HG03565 (cell line): ENCODE measurements at regions not wholly inside any gene's neighbourhood (a gene's known extent, or its start where the extent isn't known, plus 50 kb on each side); places are given as distances from the start of the nearest gene placed in this dataset.
A peak's percentile ranks its signal among the peaks of the same experiment; 100 is the strongest.
"Not testable (repeated sequence)": the region's sequence is repeated elsewhere in the genome, so short reads cannot be mapped to it uniquely, and the experiment has no call there.

Source experiments
- ATAC-seq: cut with Tn5 transposase; IDR thresholded peaks from one replicate; pipeline ENCODE4 v1.9.1; 2021; ENCODE audit warnings: mild to moderate bottlenecking, moderate library complexity; ENCODE audit not compliant: unreplicated experiment

DNA sequence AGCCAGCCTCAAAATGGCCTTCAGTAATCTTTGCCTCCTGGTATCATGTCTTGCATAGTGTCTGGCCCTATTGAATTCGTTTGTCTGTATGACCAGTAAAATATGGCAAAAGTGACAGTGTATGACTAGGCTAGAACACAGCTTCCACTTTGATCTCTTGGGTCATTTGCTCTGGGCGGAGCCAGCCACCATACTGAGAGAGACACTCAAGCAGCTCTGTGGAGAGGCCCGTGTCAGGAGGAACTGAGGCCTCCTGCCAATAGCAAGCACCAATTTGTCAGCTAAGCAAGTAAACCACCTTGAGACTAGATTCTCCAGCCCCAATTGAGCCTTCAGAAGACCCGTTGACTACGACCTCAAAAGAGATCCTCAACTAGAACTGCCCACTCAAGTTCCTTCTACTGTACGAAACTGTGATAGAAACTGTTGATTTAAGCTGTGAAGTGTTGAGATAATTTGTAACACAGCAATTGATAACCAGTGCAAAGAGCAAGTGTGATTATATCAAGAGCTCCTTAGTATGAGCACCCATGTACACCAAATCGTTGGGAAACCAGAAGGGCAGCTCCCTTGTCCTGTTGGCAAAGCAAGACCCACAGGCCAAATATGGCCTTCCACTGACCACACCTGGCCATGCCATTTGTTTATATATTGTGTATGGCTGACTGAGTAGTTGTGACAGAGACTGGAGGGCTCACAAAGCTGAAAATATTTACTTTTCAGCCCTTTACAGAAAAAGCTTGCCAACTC, 52.7 kb upstream of the SERBP1 start:
- ATAC-seq, result no peak

- ATAC-seq, result no peak
Observed at GRCh38 chr1:67484492-67484891, 54.3 kb upstream of the SERBP1 start.

GRCh38 chr1:67485046-67485811, 55.0 kb upstream of the SERBP1 start:
- no peak for ATAC-seq

GRCh38 chr1:67489643-67490042, 59.4 kb upstream of the SERBP1 start:
- no peak for ATAC-seq

- no peak for ATAC-seq
Observed at GRCh38 chr1:67491280-67491679, 61.1 kb upstream of the SERBP1 start.

DNA sequence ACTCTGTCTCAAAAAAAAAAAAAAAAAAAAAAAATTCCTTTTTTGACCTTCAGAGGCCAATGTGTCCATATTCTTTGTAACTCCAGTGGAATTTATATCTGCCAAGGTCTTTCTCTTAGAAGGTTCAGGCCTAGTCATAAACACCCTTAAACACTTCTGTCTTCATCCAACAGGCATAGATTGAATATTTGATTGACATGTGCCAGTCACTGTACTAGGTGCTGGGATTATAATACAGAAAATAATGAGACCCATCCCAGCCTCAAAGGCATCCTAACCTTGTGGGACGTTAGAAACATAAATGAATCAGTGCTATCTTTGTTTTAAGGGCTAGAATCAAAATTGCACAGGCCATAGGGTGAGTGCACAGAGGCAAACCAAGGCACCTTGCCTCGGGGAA, 62.9 kb upstream of the SERBP1 start:
- no peak for ATAC-seq

DNA sequence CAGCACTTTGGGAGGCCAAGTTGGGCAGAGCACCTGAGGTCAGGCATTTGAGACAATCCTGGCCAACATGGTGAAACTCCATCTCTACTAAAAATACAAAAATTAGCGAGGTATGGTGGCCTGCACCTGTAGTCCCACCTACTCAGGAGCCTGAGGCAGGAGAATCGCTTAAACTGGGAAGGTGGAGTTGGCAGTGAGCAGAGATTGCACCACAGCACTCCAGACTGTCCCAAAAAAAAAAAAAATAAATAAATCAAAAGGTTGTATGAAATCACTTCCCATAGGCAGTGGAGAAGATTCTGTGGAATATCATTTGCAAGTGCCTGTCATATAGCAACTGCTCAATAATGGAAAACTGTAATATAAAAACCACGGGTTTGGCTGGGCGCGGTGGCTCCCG, 65.1 kb upstream of the SERBP1 start:
- ATAC-seq, result no peak

DNA sequence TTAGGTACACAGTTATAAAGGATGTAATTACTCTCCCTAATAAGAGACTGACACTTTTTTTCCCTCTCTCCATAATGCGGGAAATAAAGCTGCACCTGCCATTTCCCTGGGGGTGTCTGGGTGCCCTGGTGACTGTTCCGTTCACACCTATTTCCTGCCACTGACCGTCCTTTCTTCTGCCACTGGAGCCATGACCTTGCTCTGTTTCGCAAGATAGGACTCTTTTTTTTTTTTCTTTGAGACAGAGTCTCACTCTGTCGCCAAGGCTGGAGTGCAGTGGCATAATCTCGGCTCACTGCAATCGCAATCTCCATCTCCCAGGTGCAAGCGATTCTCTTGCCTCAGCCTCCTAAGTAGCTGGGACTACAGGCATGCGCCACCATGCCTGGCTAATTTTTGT, 66.1 kb upstream of the SERBP1 start:
- ATAC-seq, result no peak

DNA sequence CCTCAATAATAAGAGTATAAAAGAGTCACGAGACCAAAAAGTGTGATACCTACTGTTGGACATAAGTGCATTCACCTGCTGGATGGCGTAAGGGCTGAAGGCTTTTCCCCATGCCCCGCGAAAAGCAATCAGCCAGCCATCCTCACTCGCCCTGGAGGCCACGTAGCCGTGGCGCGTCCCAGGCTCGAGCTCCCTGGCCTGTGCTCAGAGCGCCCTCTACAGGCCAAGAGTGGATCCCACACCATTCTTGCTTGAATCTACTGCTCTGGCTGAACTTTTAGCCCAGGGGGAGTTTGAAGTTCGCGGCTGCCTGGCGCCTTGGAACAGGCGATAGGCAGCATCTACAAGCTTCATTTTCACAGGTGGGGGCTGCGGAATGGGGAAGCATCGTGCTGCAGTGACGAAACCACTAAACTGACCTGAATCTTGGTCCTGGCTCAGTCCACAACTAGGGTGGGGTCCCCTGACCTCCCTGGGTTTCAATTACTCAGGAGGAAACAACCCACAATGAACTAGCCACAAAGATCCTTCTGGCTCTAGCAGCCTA, 70.3 kb upstream of the SERBP1 start:
- ATAC-seq, result peak; percentile 98

GRCh38 chr1:67503974-67504373, 73.8 kb upstream of the SERBP1 start:
- ATAC-seq, result no peak

- ATAC-seq, result not testable (repeated sequence)
Observed at GRCh38 chr1:67513392-67514294, 83.4 kb upstream of the SERBP1 start.

DNA sequence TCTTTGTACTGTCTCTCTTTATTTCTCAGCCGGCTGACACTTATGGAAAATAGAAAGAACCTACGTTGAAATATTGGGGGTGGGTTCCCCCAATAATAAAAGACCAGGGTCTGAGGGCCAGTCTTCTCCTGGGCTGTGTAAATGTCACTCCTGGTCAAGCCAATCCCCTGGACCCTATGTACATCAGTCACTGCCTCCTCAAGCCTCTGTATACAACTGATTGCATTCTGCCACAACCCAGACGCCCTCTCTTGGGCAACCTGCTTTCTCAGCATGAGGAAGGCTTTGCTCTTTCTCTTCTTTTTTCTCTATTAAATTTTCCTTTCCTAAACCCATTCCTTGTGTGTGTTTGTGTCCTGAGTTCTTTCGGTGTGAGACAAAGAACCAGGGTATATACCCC, 84.1 kb upstream of the SERBP1 start:
- no peak for ATAC-seq

DNA sequence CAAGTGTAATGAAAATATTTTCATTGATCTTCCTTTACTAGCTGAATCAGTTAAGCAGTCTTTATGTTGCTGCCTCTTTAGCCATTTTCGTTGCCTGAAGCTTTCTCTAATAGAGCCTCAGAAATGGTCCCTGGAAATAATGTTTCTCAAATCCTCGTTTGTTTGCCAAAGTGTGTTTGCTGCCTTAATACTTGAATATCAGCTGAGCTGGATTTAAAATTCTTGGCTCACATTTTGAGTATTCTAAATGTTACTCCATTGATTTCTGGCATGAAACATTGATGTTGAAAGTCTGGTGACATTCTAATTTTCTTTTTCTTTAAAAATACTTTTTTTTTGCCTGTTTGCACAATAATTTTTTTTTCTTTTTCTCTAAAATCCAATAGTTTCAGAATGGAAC, 84.6 kb upstream of the SERBP1 start:
- no peak for ATAC-seq

DNA sequence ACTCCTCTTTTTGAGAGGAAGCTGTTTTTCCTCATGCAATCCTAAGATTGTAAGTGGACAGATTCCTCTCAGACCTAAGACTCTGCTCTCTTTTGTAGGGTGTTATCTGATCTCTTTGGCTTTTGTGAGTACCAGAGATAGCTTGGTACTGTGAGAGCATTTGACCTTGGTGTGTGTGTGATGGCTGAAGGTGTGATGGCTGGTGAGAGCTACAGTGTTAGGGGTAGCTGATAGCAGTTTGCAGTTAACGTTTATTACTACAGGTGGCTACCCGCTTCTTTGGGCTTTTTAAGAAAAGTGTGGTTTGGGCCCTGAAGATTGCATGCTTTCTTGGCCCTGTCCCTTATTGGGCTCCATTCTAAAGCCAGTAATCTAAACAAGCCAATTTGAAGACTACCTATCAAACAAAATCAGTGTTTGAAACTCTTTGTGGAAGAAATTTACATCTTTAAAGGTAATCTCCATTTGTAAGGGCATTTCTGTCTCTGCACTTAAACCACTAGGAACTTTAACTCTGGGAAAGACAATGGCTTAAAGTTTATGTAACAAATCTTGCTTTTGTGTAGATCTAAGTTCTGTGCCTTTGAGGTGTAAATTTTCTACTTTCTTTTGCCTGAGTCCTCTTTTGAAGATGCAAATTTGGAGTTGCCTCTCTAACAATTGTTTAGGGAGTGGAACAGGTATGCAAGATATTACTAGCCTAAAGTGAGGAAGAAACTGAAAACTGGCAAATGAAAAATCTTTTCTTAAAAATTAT, 85.3 kb upstream of the SERBP1 start:
- no peak for ATAC-seq

DNA sequence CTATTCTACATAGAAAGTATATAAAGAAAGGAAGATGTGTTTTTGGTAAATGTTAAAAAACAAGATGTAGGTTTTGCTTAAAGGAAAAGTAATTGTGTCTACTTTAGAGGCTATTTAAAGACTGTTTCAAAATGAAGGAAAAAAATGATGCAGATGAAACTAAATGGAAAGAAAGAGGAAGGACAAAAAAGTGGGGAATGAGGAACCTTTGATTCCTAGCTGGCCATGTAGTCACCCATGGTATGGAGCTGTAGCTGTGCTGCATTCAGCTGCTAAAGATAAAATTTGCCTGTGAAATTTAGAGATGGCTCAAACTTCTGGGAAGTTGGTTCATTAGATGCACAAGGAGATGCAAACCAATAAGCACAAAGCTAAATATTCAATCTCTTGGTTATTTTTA, 86.8 kb upstream of the SERBP1 start:
- no peak for ATAC-seq

- no peak for ATAC-seq
Observed at GRCh38 chr1:67522001-67522441, 91.8 kb upstream of the SERBP1 start.

GRCh38 chr1:67522793-67523192, 92.6 kb upstream of the SERBP1 start:
- ATAC-seq, result no peak

DNA sequence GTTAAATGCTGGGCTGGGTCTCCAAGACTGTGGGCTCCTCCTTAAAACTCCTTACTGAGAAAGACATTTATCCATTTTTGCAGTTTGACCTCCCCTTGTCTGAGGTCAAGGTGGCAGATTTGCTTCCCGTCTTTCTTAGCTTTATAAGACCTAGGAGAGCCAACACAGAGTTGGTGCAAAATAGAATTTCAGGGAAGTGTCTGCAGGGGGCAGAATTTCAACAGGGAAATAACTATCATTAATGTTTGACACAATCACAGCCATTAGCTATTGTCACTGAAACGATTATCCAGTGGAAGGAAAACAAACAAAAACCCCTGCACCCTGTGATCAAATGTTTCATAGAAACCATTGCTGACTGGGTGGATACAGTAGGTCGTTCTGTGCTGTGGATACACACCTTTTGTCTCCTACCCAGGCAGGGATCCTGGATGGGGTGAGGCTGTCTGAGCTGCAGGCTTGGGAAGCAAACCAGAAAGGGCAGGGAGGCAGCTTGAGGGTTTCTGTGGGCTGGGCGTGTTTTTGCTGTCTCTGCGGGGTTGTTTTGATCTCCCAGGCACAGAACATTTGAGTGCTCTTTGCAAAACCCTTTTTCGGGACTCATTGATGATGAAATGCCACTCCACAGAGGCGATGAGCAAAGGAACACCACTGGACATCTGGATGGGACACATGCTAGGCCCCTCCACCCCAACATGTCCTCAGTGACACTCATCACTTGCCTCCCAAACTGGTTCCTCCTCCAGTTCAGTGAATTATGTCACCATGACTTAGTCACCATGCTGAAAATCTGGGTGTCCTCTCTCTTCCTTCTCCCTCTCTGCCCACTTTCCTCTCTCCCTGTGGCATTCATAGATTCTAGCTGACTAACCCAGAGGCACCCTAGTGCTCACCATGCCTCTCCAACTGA, 94.2 kb upstream of the SERBP1 start:
- ATAC-seq, result no peak

DNA sequence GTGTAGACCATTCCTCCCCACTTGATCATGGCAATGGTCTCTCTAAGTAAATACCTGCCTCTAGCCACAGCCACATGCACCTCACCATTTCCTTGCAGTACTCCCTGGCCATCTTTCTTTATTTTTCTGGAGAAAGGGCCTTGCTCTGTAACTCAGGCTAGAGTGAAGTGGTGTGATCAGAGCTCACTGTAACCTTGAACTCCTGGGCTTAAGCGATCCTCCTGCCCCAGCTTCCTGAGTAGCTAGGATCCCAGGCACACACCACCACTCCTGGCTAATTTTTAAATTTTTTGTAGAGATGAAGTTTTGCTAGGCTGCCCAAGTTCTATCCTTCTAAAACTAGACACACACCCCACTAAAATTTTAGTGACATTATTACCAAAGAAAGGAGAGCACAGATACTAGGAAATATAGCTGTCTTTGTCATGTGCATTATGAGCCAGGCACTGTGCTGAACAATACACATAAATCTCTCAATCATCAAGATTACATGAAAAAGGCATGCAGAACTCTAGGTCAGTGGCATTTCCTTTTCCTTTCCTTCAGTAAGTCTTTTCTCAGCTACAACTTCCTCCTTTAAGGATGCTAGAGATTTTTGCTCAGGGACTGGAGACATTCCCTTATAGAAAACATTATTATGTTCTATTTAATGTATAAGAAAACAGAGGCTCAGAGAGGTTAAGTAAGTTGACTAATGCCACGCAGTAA, 95.0 kb upstream of the SERBP1 start:
- ATAC-seq, result no peak
